22Rv1 (cell line): ENCODE measurements at regions not wholly inside any gene's neighbourhood (a gene's known extent, or its start where the extent isn't known, plus 50 kb on each side); places are given as distances from the start of the nearest gene placed in this dataset.

Source experiments
- ZFX ChIP-seq: fragments of 450-650 bp; IDR thresholded peaks from 2 replicates; pipeline ENCODE4 v1.6.1; 2017; ENCODE audit warnings: antibody characterized with exemption, borderline replicate concordance
- TF ChIP-seq, protein P1 (sequence below): fragments of 450-650 bp; IDR thresholded peaks from 2 replicates; pipeline ENCODE4 v1.5.1; 2017; ENCODE audit warnings: mild to moderate bottlenecking

DNA sequence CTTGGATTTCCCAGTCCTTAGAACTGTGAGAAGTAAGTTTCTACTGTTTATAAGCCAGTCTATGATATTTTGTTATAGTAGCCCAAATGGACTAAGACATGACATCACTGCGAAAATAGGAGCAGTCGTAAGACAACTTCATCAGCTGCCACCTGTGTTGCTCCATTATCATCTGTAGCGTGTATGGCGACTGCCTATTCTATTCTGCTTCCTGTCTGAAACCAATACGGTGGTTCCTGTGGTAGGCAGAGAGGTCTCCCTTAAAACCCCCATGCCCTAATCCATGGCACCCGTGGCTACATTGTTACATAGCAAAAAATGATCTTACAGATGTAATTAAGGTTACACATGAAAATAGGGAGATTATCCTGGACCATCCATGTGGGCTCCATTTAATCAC is 105.4 kb upstream of the FAT1 start:
- TF ChIP-seq, protein P1, sequence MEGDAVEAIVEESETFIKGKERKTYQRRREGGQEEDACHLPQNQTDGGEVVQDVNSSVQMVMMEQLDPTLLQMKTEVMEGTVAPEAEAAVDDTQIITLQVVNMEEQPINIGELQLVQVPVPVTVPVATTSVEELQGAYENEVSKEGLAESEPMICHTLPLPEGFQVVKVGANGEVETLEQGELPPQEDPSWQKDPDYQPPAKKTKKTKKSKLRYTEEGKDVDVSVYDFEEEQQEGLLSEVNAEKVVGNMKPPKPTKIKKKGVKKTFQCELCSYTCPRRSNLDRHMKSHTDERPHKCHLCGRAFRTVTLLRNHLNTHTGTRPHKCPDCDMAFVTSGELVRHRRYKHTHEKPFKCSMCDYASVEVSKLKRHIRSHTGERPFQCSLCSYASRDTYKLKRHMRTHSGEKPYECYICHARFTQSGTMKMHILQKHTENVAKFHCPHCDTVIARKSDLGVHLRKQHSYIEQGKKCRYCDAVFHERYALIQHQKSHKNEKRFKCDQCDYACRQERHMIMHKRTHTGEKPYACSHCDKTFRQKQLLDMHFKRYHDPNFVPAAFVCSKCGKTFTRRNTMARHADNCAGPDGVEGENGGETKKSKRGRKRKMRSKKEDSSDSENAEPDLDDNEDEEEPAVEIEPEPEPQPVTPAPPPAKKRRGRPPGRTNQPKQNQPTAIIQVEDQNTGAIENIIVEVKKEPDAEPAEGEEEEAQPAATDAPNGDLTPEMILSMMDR = no peak
- TF ChIP-seq ZFX = no peak
